ENCODE measurements at regions not wholly inside any gene's neighbourhood (a gene's known extent, or its start where the extent isn't known, plus 50 kb on each side); places are given as distances from the start of the nearest gene placed in this dataset.

DNA sequence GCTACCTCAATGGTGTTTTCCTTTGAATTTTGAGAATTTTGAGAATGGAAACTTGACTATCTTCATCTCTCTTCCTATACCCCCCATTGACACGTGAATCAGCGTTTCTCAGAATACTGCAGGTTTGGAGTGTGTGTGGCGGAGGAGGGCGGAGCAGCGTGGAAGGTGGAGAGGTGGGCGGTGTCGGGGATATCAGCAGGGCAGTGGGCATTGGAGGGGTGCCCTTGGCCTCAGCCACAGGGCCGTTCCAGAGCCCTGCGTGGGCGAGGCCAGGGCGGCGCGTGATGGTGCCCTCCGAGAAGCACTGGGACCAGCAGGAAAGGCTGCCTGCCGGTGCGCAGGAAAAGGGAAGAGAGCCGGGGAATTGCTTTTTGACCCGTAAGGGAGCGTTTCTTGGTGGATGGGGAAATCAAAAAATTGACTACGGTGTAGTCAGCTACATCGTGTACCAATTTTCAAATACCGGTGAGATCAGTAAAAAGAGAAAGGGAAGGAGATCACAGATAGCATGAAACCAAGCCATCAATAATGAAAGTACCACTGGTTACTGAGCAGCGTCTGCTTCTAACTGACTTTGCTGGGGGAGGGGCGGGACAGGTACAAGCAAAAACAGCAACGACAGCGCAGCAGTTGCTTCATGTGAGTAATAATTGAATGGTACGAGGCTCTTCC lies 82.7 kb upstream of the DUSP22 start:
- TF ChIP-seq, protein P1, sequence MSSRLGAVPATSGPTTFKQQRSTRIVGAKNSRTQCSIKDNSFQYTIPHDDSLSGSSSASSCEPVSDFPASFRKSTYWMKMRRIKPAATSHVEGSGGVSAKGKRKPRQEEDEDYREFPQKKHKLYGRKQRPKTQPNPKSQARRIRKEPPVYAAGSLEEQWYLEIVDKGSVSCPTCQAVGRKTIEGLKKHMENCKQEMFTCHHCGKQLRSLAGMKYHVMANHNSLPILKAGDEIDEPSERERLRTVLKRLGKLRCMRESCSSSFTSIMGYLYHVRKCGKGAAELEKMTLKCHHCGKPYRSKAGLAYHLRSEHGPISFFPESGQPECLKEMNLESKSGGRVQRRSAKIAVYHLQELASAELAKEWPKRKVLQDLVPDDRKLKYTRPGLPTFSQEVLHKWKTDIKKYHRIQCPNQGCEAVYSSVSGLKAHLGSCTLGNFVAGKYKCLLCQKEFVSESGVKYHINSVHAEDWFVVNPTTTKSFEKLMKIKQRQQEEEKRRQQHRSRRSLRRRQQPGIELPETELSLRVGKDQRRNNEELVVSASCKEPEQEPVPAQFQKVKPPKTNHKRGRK (CRISPR knock-in tag; IDR thresholded peaks at IDR 0.05; ENCODE audit: borderline replicate concordance), result no peak
- TF ChIP-seq ETV6 (CRISPR knock-in tag; IDR thresholded peaks at IDR 0.05), result no peak
- TF ChIP-seq NR2C2 (CRISPR knock-in tag; IDR thresholded peaks at IDR 0.05), result no peak
- no peak for TF ChIP-seq SMAD3 (CRISPR knock-in tag; IDR thresholded peaks at IDR 0.05; ENCODE audit: borderline replicate concordance)
- TF ChIP-seq, protein P2, sequence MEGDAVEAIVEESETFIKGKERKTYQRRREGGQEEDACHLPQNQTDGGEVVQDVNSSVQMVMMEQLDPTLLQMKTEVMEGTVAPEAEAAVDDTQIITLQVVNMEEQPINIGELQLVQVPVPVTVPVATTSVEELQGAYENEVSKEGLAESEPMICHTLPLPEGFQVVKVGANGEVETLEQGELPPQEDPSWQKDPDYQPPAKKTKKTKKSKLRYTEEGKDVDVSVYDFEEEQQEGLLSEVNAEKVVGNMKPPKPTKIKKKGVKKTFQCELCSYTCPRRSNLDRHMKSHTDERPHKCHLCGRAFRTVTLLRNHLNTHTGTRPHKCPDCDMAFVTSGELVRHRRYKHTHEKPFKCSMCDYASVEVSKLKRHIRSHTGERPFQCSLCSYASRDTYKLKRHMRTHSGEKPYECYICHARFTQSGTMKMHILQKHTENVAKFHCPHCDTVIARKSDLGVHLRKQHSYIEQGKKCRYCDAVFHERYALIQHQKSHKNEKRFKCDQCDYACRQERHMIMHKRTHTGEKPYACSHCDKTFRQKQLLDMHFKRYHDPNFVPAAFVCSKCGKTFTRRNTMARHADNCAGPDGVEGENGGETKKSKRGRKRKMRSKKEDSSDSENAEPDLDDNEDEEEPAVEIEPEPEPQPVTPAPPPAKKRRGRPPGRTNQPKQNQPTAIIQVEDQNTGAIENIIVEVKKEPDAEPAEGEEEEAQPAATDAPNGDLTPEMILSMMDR (IDR thresholded peaks at IDR 0.05), result no peak
- no peak for TF ChIP-seq ZNF263 (CRISPR knock-in tag; IDR thresholded peaks at IDR 0.05; ENCODE audit: low read depth)
- TF ChIP-seq, protein P3, sequence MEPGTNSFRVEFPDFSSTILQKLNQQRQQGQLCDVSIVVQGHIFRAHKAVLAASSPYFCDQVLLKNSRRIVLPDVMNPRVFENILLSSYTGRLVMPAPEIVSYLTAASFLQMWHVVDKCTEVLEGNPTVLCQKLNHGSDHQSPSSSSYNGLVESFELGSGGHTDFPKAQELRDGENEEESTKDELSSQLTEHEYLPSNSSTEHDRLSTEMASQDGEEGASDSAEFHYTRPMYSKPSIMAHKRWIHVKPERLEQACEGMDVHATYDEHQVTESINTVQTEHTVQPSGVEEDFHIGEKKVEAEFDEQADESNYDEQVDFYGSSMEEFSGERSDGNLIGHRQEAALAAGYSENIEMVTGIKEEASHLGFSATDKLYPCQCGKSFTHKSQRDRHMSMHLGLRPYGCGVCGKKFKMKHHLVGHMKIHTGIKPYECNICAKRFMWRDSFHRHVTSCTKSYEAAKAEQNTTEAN (CRISPR knock-in tag; IDR thresholded peaks at IDR 0.05), result no peak
- TF ChIP-seq GRHL2 (CRISPR knock-in tag; IDR thresholded peaks at IDR 0.05; ENCODE audit: insufficient replicate concordance, severe bottlenecking), result no peak
- TF ChIP-seq CBFB (CRISPR knock-in tag; IDR thresholded peaks at IDR 0.05; ENCODE audit: low read depth), result no peak
- TF ChIP-seq, protein P4, sequence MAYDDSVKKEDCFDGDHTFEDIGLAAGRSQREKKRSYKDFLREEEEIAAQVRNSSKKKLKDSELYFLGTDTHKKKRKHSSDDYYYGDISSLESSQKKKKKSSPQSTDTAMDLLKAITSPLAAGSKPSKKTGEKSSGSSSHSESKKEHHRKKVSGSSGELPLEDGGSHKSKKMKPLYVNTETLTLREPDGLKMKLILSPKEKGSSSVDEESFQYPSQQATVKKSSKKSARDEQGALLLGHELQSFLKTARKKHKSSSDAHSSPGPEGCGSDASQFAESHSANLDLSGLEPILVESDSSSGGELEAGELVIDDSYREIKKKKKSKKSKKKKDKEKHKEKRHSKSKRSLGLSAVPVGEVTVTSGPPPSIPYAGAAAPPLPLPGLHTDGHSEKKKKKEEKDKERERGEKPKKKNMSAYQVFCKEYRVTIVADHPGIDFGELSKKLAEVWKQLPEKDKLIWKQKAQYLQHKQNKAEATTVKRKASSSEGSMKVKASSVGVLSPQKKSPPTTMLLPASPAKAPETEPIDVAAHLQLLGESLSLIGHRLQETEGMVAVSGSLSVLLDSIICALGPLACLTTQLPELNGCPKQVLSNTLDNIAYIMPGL (CRISPR knock-in tag; IDR thresholded peaks at IDR 0.05), result no peak
- no peak for TF ChIP-seq SMAD4 (CRISPR knock-in tag; IDR thresholded peaks at IDR 0.05)
- TF ChIP-seq, protein P5, sequence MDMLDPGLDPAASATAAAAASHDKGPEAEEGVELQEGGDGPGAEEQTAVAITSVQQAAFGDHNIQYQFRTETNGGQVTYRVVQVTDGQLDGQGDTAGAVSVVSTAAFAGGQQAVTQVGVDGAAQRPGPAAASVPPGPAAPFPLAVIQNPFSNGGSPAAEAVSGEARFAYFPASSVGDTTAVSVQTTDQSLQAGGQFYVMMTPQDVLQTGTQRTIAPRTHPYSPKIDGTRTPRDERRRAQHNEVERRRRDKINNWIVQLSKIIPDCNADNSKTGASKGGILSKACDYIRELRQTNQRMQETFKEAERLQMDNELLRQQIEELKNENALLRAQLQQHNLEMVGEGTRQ (CRISPR knock-in tag; IDR thresholded peaks at IDR 0.05), result no peak
